ENCODE measurements at regions not wholly inside any gene's neighbourhood (a gene's known extent, or its start where the extent isn't known, plus 50 kb on each side); places are given as distances from the start of the nearest gene placed in this dataset.

DNA sequence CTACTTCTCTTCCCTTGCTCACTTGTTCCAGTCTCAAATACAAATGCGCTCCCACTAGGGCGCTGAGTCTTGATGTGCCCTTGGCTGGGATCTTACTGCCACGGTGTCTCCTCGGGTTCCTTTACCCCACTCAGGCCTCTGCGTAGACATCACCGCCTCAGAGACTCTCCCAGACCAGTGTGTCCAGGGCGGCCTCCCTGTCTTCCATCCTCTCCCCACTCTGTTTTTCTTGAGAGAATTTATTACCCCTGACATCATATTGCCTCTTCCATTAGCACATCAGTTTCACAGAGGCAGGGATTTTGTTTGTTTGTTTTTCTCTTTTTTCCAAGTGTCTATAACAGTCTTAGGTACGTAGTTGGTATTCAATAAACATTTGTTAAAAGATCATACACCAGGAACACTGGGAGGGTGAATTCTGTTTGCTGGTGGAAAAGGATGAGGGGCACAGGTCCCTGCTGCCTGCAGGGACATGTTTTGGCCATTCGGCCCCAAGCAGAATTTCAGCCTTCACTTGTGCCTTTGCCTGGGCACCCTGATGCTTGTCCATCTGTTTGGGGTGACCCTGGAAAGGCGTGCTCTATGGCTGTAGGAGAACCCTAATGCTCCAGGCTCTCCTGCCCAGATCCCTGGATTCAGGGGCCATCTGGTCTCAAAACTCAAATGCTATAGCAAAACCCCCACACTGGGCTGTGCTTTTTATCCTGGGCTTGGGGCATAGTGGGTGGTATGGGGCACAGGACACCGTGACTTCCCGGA lies 55.0 kb downstream of the RPL37A start:
- no peaks in the 10 kb centered on the region for H3K4me1 ChIP-seq (ENCODE audit: control insufficient read depth in 1 of 2, insufficient read depth in 2 of 2, low read length in 2 of 2)
- H3K27me3 ChIP-seq (ENCODE audit: low read depth, low read length): no peaks in the 10 kb centered on the region
- H3K4me3 ChIP-seq (ENCODE audit: low read depth in 1 of 2, low read length in 2 of 2): no peak overlapping the region
- no peaks in the 10 kb centered on the region for H3K36me3 ChIP-seq (ENCODE audit: control insufficient read depth in 1 of 2, insufficient read depth in 2 of 2, low read length in 2 of 2)
- H3K27ac ChIP-seq (ENCODE audit: low read length): peak overlapping the region; percentile 25
- H3K9me3 ChIP-seq (ENCODE audit: control insufficient read depth in 1 of 2, low read length in 2 of 2): no peaks in the 10 kb centered on the region

DNA sequence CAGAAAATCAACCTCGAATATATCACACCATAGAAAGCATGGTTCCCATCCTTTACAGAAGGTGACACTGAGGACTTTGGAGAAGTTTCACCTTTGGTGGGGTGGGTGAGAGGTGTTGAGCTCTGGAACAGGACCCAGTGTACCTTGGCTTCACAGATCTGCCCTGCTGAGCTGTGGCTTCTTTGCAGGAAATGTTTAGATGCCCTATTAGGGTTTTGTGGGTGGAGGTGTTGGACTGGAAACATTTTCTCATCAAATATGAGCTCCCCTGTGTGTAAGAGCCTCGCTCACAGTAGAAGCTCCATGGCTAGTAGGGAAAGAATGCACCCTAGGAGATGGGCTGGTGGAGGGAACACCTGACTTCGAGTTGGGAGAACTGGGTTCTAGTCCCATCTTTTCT lies 55.6 kb downstream of the RPL37A start:
- Histone ChIP-seq H3K27me3 (ENCODE audit: low read depth, low read length) (no peaks in the 10 kb centered on the region), H3K4me1 (ENCODE audit: control insufficient read depth in 1 of 2, insufficient read depth in 2 of 2, low read length in 2 of 2) (no peaks in the 10 kb centered on the region), H3K9me3 (ENCODE audit: control insufficient read depth in 1 of 2, low read length in 2 of 2) (no peaks in the 10 kb centered on the region), H3K4me3 (ENCODE audit: low read depth in 1 of 2, low read length in 2 of 2) (no peak overlapping the region), H3K36me3 (ENCODE audit: control insufficient read depth in 1 of 2, insufficient read depth in 2 of 2, low read length in 2 of 2) (no peaks in the 10 kb centered on the region), H3K27ac (ENCODE audit: low read length) (peak overlapping the region; percentile 18)

DNA sequence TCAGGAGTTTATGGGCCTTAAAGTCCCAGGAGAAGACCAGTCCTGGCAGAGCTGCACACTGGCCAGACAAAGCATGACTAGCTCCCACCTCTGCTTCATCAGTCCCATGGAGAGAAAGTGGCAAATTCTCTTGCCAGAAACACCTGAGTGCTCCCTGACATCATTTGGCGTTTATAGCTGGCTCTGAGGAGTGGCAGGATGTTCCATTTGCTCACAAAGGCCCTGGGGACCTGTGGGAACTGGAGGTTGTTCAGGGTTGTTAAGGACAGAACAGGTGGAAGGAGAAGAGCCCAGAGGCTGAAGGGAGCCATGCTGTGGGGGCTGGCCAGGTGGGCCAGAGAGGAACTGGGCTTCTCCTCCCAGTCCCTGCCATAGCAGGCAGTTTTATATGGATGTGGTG lies 56.1 kb downstream of the RPL37A start:
- Histone ChIP-seq H3K9me3 (ENCODE audit: control insufficient read depth in 1 of 2, low read length in 2 of 2) (no peaks in the 10 kb centered on the region), H3K36me3 (ENCODE audit: control insufficient read depth in 1 of 2, insufficient read depth in 2 of 2, low read length in 2 of 2) (no peaks in the 10 kb centered on the region), H3K4me3 (ENCODE audit: low read depth in 1 of 2, low read length in 2 of 2) (no peak overlapping the region), H3K27me3 (ENCODE audit: low read depth, low read length) (no peaks in the 10 kb centered on the region), H3K27ac (ENCODE audit: low read length) (no peak overlapping the region), H3K4me1 (ENCODE audit: control insufficient read depth in 1 of 2, insufficient read depth in 2 of 2, low read length in 2 of 2) (no peaks in the 10 kb centered on the region)

DNA sequence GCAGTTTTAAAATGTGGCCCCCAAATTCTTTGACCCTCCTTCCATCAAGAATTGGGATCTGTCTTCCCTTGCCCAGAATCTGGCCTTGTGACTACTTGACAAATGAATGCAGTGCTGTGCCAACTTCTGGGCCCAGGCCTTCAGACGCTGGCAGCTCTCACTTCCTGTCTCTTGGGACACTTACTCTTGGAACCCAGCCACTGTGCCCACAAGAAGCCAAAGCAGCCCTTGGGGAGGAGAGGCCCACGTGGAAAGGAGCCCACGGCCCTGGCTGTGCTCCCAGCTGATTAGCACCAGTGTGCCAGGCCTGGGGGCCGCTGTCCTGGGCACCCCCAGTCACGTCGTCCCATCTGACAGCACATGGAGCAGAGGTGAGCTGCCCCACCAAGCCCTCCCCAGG lies 56.6 kb downstream of the RPL37A start:
- Histone ChIP-seq H3K27ac (ENCODE audit: low read length) (no peak overlapping the region), H3K36me3 (ENCODE audit: control insufficient read depth in 1 of 2, insufficient read depth in 2 of 2, low read length in 2 of 2) (no peaks in the 10 kb centered on the region), H3K27me3 (ENCODE audit: low read depth, low read length) (no peaks in the 10 kb centered on the region), H3K4me3 (ENCODE audit: low read depth in 1 of 2, low read length in 2 of 2) (no peak overlapping the region), H3K4me1 (ENCODE audit: control insufficient read depth in 1 of 2, insufficient read depth in 2 of 2, low read length in 2 of 2) (no peaks in the 10 kb centered on the region), H3K9me3 (ENCODE audit: control insufficient read depth in 1 of 2, low read length in 2 of 2) (no peaks in the 10 kb centered on the region)

DNA sequence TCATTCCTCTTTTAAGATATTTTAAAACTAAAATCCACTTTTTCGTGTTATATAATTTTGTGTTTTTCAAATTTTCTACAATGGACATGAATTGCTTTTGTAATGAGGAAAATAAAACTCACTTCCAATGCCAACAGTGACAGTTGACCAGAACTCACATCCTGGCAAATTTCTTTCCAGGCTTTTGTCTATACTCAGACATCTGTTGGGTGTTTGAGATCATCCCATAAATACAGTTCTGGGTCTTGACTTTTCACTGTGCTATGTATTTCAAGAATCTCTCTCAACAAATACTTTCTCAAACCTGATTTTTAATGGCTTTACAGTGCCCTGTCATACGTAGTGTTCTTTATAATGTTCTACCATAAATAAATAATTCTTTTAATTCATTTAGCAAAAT lies 57.6 kb downstream of the RPL37A start:
- H3K27ac ChIP-seq (ENCODE audit: low read length): no peak overlapping the region
- no peaks in the 10 kb centered on the region for H3K4me1 ChIP-seq (ENCODE audit: control insufficient read depth in 1 of 2, insufficient read depth in 2 of 2, low read length in 2 of 2)
- no peak overlapping the region for H3K4me3 ChIP-seq (ENCODE audit: low read depth in 1 of 2, low read length in 2 of 2)
- no peaks in the 10 kb centered on the region for H3K27me3 ChIP-seq (ENCODE audit: low read depth, low read length)
- no peaks in the 10 kb centered on the region for H3K36me3 ChIP-seq (ENCODE audit: control insufficient read depth in 1 of 2, insufficient read depth in 2 of 2, low read length in 2 of 2)
- no peaks in the 10 kb centered on the region for H3K9me3 ChIP-seq (ENCODE audit: control insufficient read depth in 1 of 2, low read length in 2 of 2)

DNA sequence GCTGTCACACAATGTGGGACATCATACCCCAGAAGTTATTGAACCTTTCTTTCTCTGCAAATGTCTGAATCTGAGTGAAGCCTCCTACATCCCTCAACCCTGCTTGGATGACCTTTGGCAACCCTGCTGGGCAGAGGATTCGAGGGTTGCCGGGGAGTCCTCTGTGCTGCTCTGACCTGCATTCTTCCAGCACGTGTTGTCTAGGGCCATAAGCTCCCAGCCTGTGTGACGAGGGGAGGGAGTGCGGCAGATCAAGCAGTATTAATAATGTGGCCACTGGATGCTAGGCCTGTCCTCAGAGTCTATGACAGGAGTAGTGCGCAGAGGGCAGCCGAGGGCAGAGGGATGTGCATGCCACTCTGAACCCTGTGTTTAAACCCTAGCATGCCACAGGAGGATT lies 58.8 kb downstream of the RPL37A start:
- H3K27me3 ChIP-seq (ENCODE audit: low read depth, low read length): no peaks in the 10 kb centered on the region
- H3K27ac ChIP-seq (ENCODE audit: low read length): no peak overlapping the region
- no peaks in the 10 kb centered on the region for H3K36me3 ChIP-seq (ENCODE audit: control insufficient read depth in 1 of 2, insufficient read depth in 2 of 2, low read length in 2 of 2)
- no peaks in the 10 kb centered on the region for H3K4me1 ChIP-seq (ENCODE audit: control insufficient read depth in 1 of 2, insufficient read depth in 2 of 2, low read length in 2 of 2)
- no peak overlapping the region for H3K4me3 ChIP-seq (ENCODE audit: low read depth in 1 of 2, low read length in 2 of 2)
- no peaks in the 10 kb centered on the region for H3K9me3 ChIP-seq (ENCODE audit: control insufficient read depth in 1 of 2, low read length in 2 of 2)

DNA sequence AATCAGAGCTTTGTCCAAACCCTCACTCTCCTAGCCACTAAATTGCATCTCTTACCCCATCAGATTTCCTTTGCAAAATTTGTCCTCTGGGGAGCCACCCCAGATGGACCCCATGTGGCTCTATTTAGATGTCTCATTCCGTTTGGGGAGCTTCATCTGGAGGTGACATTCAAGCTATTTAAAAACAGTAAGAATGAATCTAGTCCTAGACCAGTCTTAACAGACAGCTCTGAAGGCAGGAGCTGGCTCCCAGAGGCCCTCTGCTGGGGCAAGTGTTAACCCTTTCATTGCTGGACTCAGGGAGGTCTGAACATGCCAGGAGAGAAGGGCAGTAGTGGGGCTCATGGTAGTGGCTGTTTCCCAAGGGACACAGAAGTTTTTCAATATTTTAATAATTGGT lies 59.2 kb downstream of the RPL37A start:
- H3K27me3 ChIP-seq (ENCODE audit: low read depth, low read length): no peaks in the 10 kb centered on the region
- H3K36me3 ChIP-seq (ENCODE audit: control insufficient read depth in 1 of 2, insufficient read depth in 2 of 2, low read length in 2 of 2): no peaks in the 10 kb centered on the region

DNA sequence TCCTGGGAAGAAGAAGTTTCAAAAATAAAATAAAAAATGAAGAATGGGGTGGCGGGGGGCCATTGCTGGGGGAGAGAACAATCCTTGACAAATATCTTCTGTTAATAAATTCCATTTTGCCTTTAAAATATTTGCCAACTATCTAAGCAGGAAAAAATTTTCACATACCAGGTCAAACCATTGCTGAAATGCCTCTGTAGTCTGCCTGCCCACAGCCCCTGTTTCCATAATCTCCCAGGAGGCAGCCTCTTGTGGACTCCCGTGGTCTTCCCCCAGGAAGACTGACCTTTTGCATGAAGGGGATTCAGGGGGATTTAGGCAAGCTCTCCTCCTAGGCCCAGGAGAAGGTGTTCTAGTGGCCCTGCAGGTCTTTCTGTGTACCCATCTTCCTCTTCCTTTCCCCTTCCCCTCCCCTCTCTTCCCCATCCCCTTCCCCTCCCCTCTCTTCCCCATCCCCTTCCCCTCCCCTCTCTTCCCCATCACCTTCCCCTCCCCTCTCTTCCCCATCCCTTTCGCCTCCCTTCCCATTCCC lies 61.0 kb downstream of the RPL37A start:
- H3K9me3 ChIP-seq (ENCODE audit: control insufficient read depth in 1 of 2, low read length in 2 of 2): no peaks in the 10 kb centered on the region
- no peaks in the 10 kb centered on the region for H3K36me3 ChIP-seq (ENCODE audit: control insufficient read depth in 1 of 2, insufficient read depth in 2 of 2, low read length in 2 of 2)
- no peak overlapping the region for H3K27ac ChIP-seq (ENCODE audit: low read length)
- H3K4me3 ChIP-seq (ENCODE audit: low read depth in 1 of 2, low read length in 2 of 2): no peak overlapping the region
- H3K4me1 ChIP-seq (ENCODE audit: control insufficient read depth in 1 of 2, insufficient read depth in 2 of 2, low read length in 2 of 2): no peaks in the 10 kb centered on the region
- H3K27me3 ChIP-seq (ENCODE audit: low read depth, low read length): no peaks in the 10 kb centered on the region

More for the DNA sequence above, 59.2 kb downstream of the RPL37A start:
- H3K27ac ChIP-seq (ENCODE audit: low read length): no peak overlapping the region
- H3K4me3 ChIP-seq (ENCODE audit: low read depth in 1 of 2, low read length in 2 of 2): no peak overlapping the region
- no peaks in the 10 kb centered on the region for H3K4me1 ChIP-seq (ENCODE audit: control insufficient read depth in 1 of 2, insufficient read depth in 2 of 2, low read length in 2 of 2)
- H3K9me3 ChIP-seq (ENCODE audit: control insufficient read depth in 1 of 2, low read length in 2 of 2): no peaks in the 10 kb centered on the region

DNA sequence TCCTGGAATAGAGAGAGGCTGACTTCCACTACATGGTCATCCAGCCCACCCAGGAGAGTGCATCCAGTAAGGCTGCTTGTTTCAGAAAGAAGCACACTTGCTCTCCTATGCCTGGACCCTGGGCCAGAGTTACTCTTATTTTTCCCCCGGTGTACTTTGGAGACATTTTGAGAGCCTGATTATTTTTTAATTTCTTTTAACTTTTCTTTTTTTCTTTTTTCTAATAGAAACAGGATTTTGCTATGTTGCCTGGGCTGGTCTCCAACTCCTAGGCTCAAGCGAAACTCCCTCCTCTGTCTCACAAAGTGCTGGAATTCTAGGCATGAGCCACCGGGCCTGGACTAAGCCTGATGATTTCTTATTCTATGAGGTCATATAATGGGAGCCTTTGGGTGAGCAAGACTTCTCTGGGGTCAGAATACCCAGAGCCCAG lies 62.2 kb downstream of the RPL37A start:
- Histone ChIP-seq H3K4me1 (ENCODE audit: control insufficient read depth in 1 of 2, insufficient read depth in 2 of 2, low read length in 2 of 2) (no peaks in the 10 kb centered on the region), H3K27me3 (ENCODE audit: low read depth, low read length) (no peaks in the 10 kb centered on the region), H3K4me3 (ENCODE audit: low read depth in 1 of 2, low read length in 2 of 2) (no peak overlapping the region), H3K36me3 (ENCODE audit: control insufficient read depth in 1 of 2, insufficient read depth in 2 of 2, low read length in 2 of 2) (no peaks in the 10 kb centered on the region), H3K27ac (ENCODE audit: low read length) (peak overlapping the region; percentile 27), H3K9me3 (ENCODE audit: control insufficient read depth in 1 of 2, low read length in 2 of 2) (no peaks in the 10 kb centered on the region)

DNA sequence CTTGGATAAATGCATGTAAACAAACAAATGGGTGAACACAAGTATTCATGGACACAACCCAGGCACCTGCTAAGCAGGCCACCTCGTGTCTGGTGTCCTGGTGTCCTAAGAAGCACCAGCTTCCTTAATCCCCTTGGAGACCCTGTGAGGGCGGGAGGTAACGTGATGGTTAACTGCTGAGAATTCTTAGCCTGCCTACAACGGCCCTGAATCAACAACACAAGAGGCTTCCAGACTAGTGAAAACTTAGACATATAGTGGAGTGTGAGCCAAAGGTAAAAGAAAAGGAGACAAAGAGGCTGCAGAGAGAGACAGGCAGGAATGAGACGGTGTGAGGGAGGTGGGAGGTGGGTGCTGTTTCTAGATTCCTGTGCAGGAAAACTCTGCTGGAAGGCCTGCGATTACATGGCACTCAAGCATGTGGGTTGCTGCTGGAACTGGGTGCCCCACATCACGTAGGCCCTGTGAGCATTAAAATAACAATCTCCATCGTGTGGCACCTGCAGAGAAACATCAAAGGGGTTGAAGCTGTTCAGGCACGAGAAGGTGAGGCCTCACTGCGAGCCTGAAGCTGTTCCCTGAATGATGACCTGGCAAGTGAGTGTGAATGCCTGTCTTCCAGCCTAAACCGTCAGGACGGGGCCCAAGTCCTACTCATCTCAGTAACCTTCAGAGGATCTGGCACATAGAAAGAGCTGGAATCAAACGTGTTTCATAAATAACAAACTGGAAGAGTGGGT lies 64.2 kb downstream of the RPL37A start:
- H3K4me1 ChIP-seq (ENCODE audit: control insufficient read depth in 1 of 2, insufficient read depth in 2 of 2, low read length in 2 of 2): no peaks in the 10 kb centered on the region
- H3K9me3 ChIP-seq (ENCODE audit: control insufficient read depth in 1 of 2, low read length in 2 of 2): no peaks in the 10 kb centered on the region
- H3K27me3 ChIP-seq (ENCODE audit: low read depth, low read length): no peaks in the 10 kb centered on the region
- no peaks in the 10 kb centered on the region for H3K36me3 ChIP-seq (ENCODE audit: control insufficient read depth in 1 of 2, insufficient read depth in 2 of 2, low read length in 2 of 2)
- no peak overlapping the region for H3K27ac ChIP-seq (ENCODE audit: low read length)
- H3K4me3 ChIP-seq (ENCODE audit: low read depth in 1 of 2, low read length in 2 of 2): no peak overlapping the region

DNA sequence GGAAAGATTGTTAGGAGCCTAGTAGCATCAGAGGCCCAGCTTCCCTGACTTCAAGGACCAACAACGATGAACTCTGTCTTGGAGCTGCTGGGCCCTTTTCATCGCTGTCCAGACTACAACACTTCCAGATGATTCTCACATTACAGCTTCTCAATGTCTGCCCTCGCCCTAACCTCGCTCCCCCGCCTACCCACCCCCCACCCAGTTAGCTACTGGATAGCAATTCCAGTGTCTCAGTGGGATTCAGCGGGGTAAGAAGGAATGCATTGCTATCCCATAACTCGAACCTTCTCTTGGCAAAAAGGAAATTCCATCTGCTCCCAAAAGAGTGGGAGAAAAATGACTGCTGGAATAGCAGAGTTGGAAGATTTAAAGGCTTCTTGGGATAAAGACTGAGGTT lies 65.0 kb downstream of the RPL37A start:
- Histone ChIP-seq H3K4me3 (ENCODE audit: low read depth in 1 of 2, low read length in 2 of 2) (no peak overlapping the region), H3K4me1 (ENCODE audit: control insufficient read depth in 1 of 2, insufficient read depth in 2 of 2, low read length in 2 of 2) (no peaks in the 10 kb centered on the region), H3K36me3 (ENCODE audit: control insufficient read depth in 1 of 2, insufficient read depth in 2 of 2, low read length in 2 of 2) (no peaks in the 10 kb centered on the region), H3K27ac (ENCODE audit: low read length) (no peak overlapping the region), H3K27me3 (ENCODE audit: low read depth, low read length) (no peaks in the 10 kb centered on the region), H3K9me3 (ENCODE audit: control insufficient read depth in 1 of 2, low read length in 2 of 2) (no peaks in the 10 kb centered on the region)

All from muscle layer of duodenum (tissue), 2 donors.